GM21526 (cell line): ENCODE measurements at regions not wholly inside any gene's neighbourhood (a gene's known extent, or its start where the extent isn't known, plus 50 kb on each side); places are given as distances from the start of the nearest gene placed in this dataset.
"Not testable (repeated sequence)": the region's sequence is repeated elsewhere in the genome, so short reads cannot be mapped to it uniquely, and the experiment has no call there.

Experiments used
- ATAC-seq: cut with Tn5 transposase; IDR thresholded peaks from one replicate; pipeline ENCODE4 v1.9.1; 2021; ENCODE audit warnings: moderate library complexity; ENCODE audit not compliant: unreplicated experiment, low FRiP score

DNA sequence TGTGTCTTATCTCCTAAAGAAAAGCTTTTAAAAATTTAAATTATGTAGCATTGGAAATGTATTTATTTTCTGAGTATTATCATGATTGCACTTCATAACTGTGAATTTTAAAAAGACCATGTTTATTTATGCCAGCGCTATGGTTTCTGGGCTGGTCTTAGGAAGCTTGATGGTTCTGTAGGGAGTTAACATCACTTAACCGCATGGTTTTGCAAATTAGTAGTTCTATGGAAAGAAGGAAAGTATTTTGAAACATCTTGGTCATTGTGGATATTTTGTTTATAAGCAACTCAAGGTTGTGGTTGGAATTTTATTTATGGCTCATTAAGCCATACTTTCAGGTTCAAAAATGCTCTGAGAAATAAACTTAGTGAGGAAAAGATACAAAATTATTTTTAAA lies 549.4 kb downstream of the STK39 start:
- ATAC-seq = no peak

- no peak for ATAC-seq
Observed at GRCh38 chr2:167697194-167697593, 550.2 kb downstream of the STK39 start.

GRCh38 chr2:167692936-167693335 lies 554.5 kb downstream of the STK39 start:
- ATAC-seq = no peak

- ATAC-seq = no peak
Observed at GRCh38 chr2:167692191-167692590, 555.2 kb downstream of the STK39 start.

- no peak for ATAC-seq
Observed at GRCh38 chr2:167689444-167689843, 558.0 kb downstream of the STK39 start.

- no peak for ATAC-seq
Observed at GRCh38 chr2:167686691-167687090, 560.7 kb downstream of the STK39 start.

GRCh38 chr2:167681234-167682015 lies 566.0 kb downstream of the STK39 start:
- no peak for ATAC-seq

GRCh38 chr2:167678158-167678557 lies 569.2 kb downstream of the STK39 start:
- no peak for ATAC-seq

GRCh38 chr2:167675906-167676305 lies 571.5 kb downstream of the STK39 start:
- no peak for ATAC-seq

DNA sequence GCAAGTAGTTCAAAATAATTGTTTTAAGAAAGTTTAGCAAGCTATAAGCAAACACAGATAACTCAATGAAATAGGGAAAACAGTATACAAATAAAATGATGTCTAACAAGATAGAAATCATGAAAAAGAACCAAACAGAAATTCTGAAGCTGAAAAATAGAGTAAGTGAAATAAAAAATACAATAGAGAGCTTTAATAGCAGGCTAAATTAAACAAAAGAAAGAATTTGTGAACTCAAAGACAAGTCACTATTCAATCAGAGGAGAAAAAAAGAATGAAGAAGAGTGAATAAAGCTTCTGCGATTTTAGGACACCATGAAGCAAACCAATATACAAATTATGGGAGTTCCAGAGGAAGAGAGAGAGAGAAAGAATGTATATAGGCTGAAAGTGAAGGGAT lies 576.8 kb downstream of the STK39 start:
- ATAC-seq = no peak

GRCh38 chr2:167653131-167653530 lies 594.3 kb downstream of the STK39 start:
- no peak for ATAC-seq

GRCh38 chr2:167652401-167652800 lies 595.0 kb downstream of the STK39 start:
- ATAC-seq = no peak

DNA sequence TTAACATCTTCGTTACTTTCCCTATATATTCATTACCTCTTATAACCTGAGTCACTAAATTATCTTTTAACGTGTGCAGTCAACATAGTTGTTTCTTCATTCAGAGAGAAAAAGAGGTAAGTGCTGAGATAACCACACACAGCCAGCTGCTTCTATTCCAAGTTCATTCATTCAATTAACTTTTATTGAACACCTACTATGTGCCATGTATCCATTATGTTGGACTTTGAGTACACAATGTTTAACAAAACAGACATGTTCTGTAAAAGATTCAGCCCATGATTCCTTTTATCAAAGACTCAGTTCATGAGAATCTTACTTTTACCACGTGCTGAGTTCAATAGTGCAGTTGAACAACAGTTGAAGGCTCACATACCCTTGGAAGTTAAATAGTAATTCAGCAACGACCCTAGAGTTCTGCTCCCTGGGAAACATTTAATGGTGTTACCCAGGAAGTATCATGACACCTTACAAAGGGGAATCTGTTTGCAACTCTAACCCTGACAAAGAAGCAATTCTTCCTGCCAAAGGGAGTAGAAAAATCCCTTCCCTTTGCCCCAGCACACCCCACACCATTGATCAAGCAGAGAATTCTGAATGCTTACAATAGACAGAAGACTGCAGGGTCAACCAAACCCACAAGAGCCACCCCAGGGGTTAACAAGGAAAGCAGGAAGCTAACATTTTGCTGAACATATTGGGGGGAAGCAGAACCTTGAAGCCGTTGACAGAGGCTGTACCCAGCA lies 595.8 kb downstream of the STK39 start:
- no peak for ATAC-seq

GRCh38 chr2:167646557-167646956 lies 600.8 kb downstream of the STK39 start:
- no peak for ATAC-seq

- ATAC-seq = no peak
Observed at GRCh38 chr2:167640096-167640495, 607.3 kb downstream of the STK39 start.

- ATAC-seq = no peak
Observed at GRCh38 chr2:167637741-167638140, 609.7 kb downstream of the STK39 start.

- not testable (repeated sequence) for ATAC-seq
Observed at GRCh38 chr2:167632271-167632670, 615.1 kb downstream of the STK39 start.

- ATAC-seq = no peak
Observed at GRCh38 chr2:167626961-167627360, 620.4 kb downstream of the STK39 start.

GRCh38 chr2:167626301-167626700 lies 621.1 kb downstream of the STK39 start:
- ATAC-seq = no peak

DNA sequence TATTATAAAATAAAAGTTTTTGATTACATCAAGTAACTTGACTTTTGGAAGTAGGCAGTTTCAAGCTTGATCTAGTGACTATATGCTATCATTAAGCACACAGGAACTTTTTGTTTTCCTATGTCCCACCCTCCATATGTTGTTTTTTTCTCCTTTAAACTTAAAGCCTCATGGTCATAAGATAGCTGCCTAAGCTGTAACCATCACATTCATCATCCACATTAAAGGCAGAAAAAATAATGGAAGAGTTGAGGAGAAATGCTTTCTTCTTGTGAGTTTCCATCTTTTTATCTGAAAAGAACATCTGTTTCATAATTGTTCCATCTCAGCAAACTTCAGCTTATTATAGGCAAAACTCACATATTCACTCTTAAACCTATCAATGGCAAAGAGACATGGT lies 630.4 kb downstream of the STK39 start:
- ATAC-seq = no peak

GRCh38 chr2:167613471-167613870 lies 633.9 kb downstream of the STK39 start:
- ATAC-seq = no peak

DNA sequence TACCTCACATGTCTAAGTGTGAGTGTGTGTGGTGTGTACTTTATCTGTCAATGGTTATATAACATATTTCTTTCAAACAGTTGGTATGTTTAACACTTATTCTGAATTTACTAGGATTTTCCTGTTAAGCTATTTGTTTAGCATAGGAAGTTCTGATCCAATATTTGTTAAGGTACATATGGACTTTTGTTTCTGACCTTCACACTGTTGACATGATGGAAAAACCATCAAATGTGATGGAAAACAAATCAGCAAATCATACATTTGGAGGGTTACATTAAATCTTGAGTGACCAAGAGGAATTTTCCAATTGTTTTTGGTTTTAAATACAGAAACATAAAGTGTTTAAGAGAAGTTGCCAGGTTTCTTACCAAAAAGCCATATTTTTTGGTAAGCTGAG lies 638.9 kb downstream of the STK39 start:
- ATAC-seq = no peak
